ENCODE measurements at regions not wholly inside any gene's neighbourhood (a gene's known extent, or its start where the extent isn't known, plus 50 kb on each side); places are given as distances from the start of the nearest gene placed in this dataset.
A peak's percentile ranks its signal among the peaks of the same experiment; 100 is the strongest.

DNA sequence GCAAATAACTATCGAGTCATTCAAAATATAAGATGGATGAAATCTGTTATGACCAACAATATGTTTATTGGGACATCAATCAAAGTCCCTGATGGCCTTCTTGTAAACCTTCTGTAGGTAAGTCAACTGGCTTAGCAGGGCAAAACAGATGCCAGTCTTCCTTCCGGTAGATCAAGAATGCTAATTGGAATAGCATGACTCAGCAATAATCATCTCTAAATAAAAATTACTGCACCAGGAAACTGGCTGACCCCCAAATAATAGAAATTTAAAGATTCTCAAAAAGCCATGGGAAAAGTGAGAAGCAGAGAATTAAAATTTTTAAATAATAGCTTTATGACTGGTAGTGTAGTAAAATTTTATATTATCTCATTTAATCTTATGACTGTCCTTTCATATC is 1005.4 kb downstream of the OLFM4 start:
- no peak overlapping the region for H3K4ac ChIP-seq (replicated peaks; ENCODE audit: insufficient read length, low read depth, low read length)
- no peak overlapping the region for H2AK5ac ChIP-seq (ENCODE audit: low read depth, low read length)
- no peak overlapping the region for H2BK12ac ChIP-seq (ENCODE audit: low read depth, low read length)
- no peak overlapping the region for H2BK120ac ChIP-seq (replicated peaks; ENCODE audit: low read depth, low read length)
- no peak overlapping the region for H3K23ac ChIP-seq (ENCODE audit: insufficient read length)
- H3K23me2 ChIP-seq (ENCODE audit: low read depth, low read length): no peaks in the 10 kb centered on the region
- no peak overlapping the region for H2BK20ac ChIP-seq (ENCODE audit: low read length)
- H3K4me3 ChIP-seq (ENCODE audit: extremely low read depth in 1 of 4, insufficient read depth in 2 of 4, low read depth in 3 of 4, low read length in 4 of 4): no peak overlapping the region
- no peak overlapping the region for H2BK15ac ChIP-seq (ENCODE audit: low read length)
- no peak overlapping the region for H3K4me2 ChIP-seq (ENCODE audit: insufficient read depth in 1 of 2, low read depth in 2 of 2, low read length in 2 of 2)
- ChIA-PET CTCF (ENCODE audit: partially characterized antibody) (no interaction called here), POLR2A (ENCODE audit: partially characterized antibody) (no interaction called here)
- H3K79me2 ChIP-seq (ENCODE audit: control insufficient read depth in 1 of 2, insufficient read depth in 2 of 2, low read length in 2 of 2): no peaks in the 10 kb centered on the region
- H3K18ac ChIP-seq (ENCODE audit: extremely low read depth, low read length): no peak overlapping the region
- no peak overlapping the region for H4K5ac ChIP-seq (ENCODE audit: insufficient read length, low read depth, low read length)
- no peak overlapping the region for H3K14ac ChIP-seq (ENCODE audit: insufficient read length)
- TF ChIP-seq JUND (IDR thresholded peaks at IDR 0.05; ENCODE audit: low read length): no peak
- no peak for TF ChIP-seq NRF1 (IDR thresholded peaks at IDR 0.05; ENCODE audit: low read depth, low read length)
- TF ChIP-seq BACH1 (IDR thresholded peaks at IDR 0.05; ENCODE audit: low read length): peak; percentile 78
- TF ChIP-seq, protein P1, sequence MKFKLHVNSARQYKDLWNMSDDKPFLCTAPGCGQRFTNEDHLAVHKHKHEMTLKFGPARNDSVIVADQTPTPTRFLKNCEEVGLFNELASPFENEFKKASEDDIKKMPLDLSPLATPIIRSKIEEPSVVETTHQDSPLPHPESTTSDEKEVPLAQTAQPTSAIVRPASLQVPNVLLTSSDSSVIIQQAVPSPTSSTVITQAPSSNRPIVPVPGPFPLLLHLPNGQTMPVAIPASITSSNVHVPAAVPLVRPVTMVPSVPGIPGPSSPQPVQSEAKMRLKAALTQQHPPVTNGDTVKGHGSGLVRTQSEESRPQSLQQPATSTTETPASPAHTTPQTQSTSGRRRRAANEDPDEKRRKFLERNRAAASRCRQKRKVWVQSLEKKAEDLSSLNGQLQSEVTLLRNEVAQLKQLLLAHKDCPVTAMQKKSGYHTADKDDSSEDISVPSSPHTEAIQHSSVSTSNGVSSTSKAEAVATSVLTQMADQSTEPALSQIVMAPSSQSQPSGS (IDR thresholded peaks at IDR 0.05; ENCODE audit: low read length): no peak
- no peak for TF ChIP-seq SP4 (IDR thresholded peaks at IDR 0.05; ENCODE audit: low read length)
- TF ChIP-seq HDAC2 (IDR thresholded peaks at IDR 0.05; ENCODE audit: borderline replicate concordance in 1 of 2, low read depth in 2 of 2, low read length in 2 of 2): no peak
- TF ChIP-seq NANOG (IDR thresholded peaks at IDR 0.05; ENCODE audit: insufficient read depth, low read depth, low read length, poor library complexity, severe bottlenecking): no peak
- TF ChIP-seq FOSL1 (IDR thresholded peaks at IDR 0.05; ENCODE audit: insufficient read depth, low read depth, low read length): no peak
- TF ChIP-seq TEAD4 (IDR thresholded peaks at IDR 0.05; ENCODE audit: low read depth, low read length): no peak
- no peak for TF ChIP-seq RFX5 (IDR thresholded peaks at IDR 0.05; ENCODE audit: borderline replicate concordance, low read depth, low read length)
- TF ChIP-seq MAFK (IDR thresholded peaks at IDR 0.05; ENCODE audit: low read depth, low read length): peak; percentile 80
- H3K27ac ChIP-seq (ENCODE audit: low read depth, low read length): no peak overlapping the region
- no peaks in the 10 kb centered on the region for H3K36me3 ChIP-seq (ENCODE audit: control insufficient read depth in 2 of 4, insufficient read depth in 4 of 4, low read length in 3 of 4)
- FAIRE-seq (no peak), DNase-seq (ENCODE audit: low read depth in 1 of 2, low spot score in 2 of 2) (no peak)
- H4K8ac ChIP-seq (ENCODE audit: extremely low read depth, insufficient read depth, low read length): no peak overlapping the region
- 97% methylated on average over 2 of the region's 2 CpGs; no CpG with 5 or more reads in 1 of the 2 experiments for WGBS, 2 experiments (ENCODE audit: extremely low coverage in 1 of 2, insufficient coverage in 1 of 2, insufficient read length in 1 of 2, insufficient replicate concordance in 2 of 2, low coverage in 1 of 2, low lambda C conversion rate in 2 of 2, missing lambda C conversion rate in 1 of 2)
- H4K20me1 ChIP-seq (replicated peaks in 1 of 2; ENCODE audit: control insufficient read depth in 1 of 2, insufficient read depth in 2 of 2, low read length in 2 of 2): no peaks in the 10 kb centered on the region
- H4K91ac ChIP-seq (replicated peaks; ENCODE audit: insufficient read length, low read length): no peak overlapping the region
- H3K79me1 ChIP-seq (ENCODE audit: low read depth, low read length): no peaks in the 10 kb centered on the region
- H3K27me3 ChIP-seq (replicated peaks in 1 of 4; ENCODE audit: control insufficient read depth in 3 of 4, extremely low read depth in 1 of 4, insufficient read depth in 3 of 4, low read length in 3 of 4): no peaks in the 10 kb centered on the region
- peaks cover 0 to 4% (median 0%) of the 10 kb centered on the region in 4 experiments; a peak in 1 of 7 replicates for H3K4me1 ChIP-seq (replicated peaks in 1 of 4; ENCODE audit: control insufficient read depth in 3 of 4, insufficient read depth in 4 of 4, low read length in 3 of 4)
- H3K9me3 ChIP-seq (ENCODE audit: insufficient read depth in 2 of 2, low read depth in 1 of 2, low read length in 1 of 2): peaks cover 11 to 20% of the 10 kb centered on the region in 2 experiments
- H3K56ac ChIP-seq (replicated peaks; ENCODE audit: insufficient read length, low read depth, low read length): no peak overlapping the region
- H3K9ac ChIP-seq (replicated peaks in 1 of 4; ENCODE audit: extremely low read depth in 1 of 4, low read depth in 3 of 4, low read length in 3 of 4): no peak overlapping the region
- no peak overlapping the region for H2AFZ ChIP-seq (ENCODE audit: low read length)
- no peak overlapping the region for H2BK5ac ChIP-seq (ENCODE audit: low read depth, low read length)

All from H1 (cell line).